HEK293 (cell line): ENCODE measurements at regions not wholly inside any gene's neighbourhood (a gene's known extent, or its start where the extent isn't known, plus 50 kb on each side); places are given as distances from the start of the nearest gene placed in this dataset.
A peak's percentile ranks its signal among the peaks of the same experiment; 100 is the strongest.

Experiments
- CTCF ChIA-PET: fragments of 350-600 bp; formaldehyde crosslinking; extraction: SDS; loops from one replicate; lab custom pipeline; 2021; ENCODE audit warnings: antibody characterized with exemption; lab: Yijun Ruan, JAX
- POLR2A ChIA-PET: fragments of 300-600 bp; formaldehyde crosslinking; extraction: SDS; loops from one replicate; lab custom pipeline; 2020; ENCODE audit warnings: antibody characterized with exemption, inconsistent platforms; lab: Yijun Ruan, JAX
- H3K27ac ChIP-seq: fragments of 200-500 bp; sonication (Bioruptor generic); 2 replicates; pipeline ENCODE4 v1.5.1; 2014; ENCODE audit warnings: low read depth, low read length, control low read depth, inconsistent platforms; ENCODE audit errors: extremely low read depth
- H3K36me3 ChIP-seq, 2 experiments: fragments of 200-500 bp in 1 of 2; sonication (Bioruptor generic) in 1 of 2; 1 replicate in 1 of 2; 2 replicates in 1 of 2; pipeline ENCODE4 v1.5.1; 2014 to 2017; ENCODE audit warnings: inconsistent platforms in 2 of 2, low read length in 2 of 2; ENCODE audit not compliant: control insufficient read depth in 2 of 2, insufficient read depth in 1 of 2
- H3K4me1 ChIP-seq: fragments of 200-500 bp; sonication (Bioruptor generic); 2 replicates; pipeline ENCODE4 v1.5.1; 2014; ENCODE audit warnings: mild to moderate bottlenecking, low read length, inconsistent platforms; ENCODE audit not compliant: control insufficient read depth, insufficient read depth
- H3K4me3 ChIP-seq: 2 replicates; pipeline ENCODE4 v1.5.1; 2011; ENCODE audit warnings: low read depth, mild to moderate bottlenecking, control low read depth, low read length, moderate library complexity
- H3K9me3 ChIP-seq: fragments of 200-500 bp; sonication (Bioruptor generic); 2 replicates; pipeline ENCODE4 v1.5.1; 2014; ENCODE audit warnings: low read depth, low read length, inconsistent platforms; ENCODE audit not compliant: control insufficient read depth, insufficient read depth
- HIC1 ChIP-seq: fragments of 450-650 bp; formaldehyde crosslinking; IDR thresholded peaks from 2 replicates; pipeline ENCODE4 v1.5.1; 2016; ENCODE audit warnings: missing biosample characterization, missing genetic modification characterization
- HOXC10 ChIP-seq: sonication (generic); formaldehyde crosslinking; IDR thresholded peaks from 2 replicates; pipeline ENCODE4 v1.8.1; 2023; ENCODE audit warnings: mild to moderate bottlenecking, missing genetic modification reagents
- KLF9 ChIP-seq: fragments of 450-650 bp; formaldehyde crosslinking; IDR thresholded peaks from 2 replicates; pipeline ENCODE4 v1.5.1; 2016; ENCODE audit warnings: missing biosample characterization, missing genetic modification characterization, low read depth
- MYNN ChIP-seq: fragments of 450-650 bp; formaldehyde crosslinking; IDR thresholded peaks from 2 replicates; pipeline ENCODE4 v1.5.1; 2016; ENCODE audit warnings: missing biosample characterization, missing genetic modification characterization, borderline replicate concordance
- OSR2 ChIP-seq: fragments of 450-650 bp; formaldehyde crosslinking; IDR thresholded peaks from 2 replicates; pipeline ENCODE4 v1.5.1; 2016; ENCODE audit warnings: missing biosample characterization, missing genetic modification characterization
- PRDM10 ChIP-seq: fragments of 450-650 bp; formaldehyde crosslinking; IDR thresholded peaks from 2 replicates; pipeline ENCODE4 v1.5.1; 2016; ENCODE audit warnings: missing biosample characterization, missing genetic modification characterization
- RBAK ChIP-seq: fragments of 450-650 bp; formaldehyde crosslinking; IDR thresholded peaks from 2 replicates; pipeline ENCODE4 v1.5.1; 2016; ENCODE audit warnings: missing biosample characterization, missing genetic modification characterization
- TCF7L2 ChIP-seq: IDR thresholded peaks from 2 replicates; pipeline ENCODE4 v1.6.1; 2011; ENCODE audit warnings: low read depth, mild to moderate bottlenecking, inconsistent platforms, low read length, moderate library complexity, borderline replicate concordance
- ZFP3 ChIP-seq: fragments of 450-650 bp; formaldehyde crosslinking; IDR thresholded peaks from 2 replicates; pipeline ENCODE4 v1.5.1; 2016; ENCODE audit warnings: low read depth, missing biosample characterization, missing genetic modification characterization
- ZNF175 ChIP-seq: fragments of 450-650 bp; formaldehyde crosslinking; IDR thresholded peaks from 2 replicates; pipeline ENCODE4 v1.5.1; 2016; ENCODE audit warnings: missing biosample characterization, missing genetic modification characterization
- ZNF221 ChIP-seq: fragments of 450-650 bp; formaldehyde crosslinking; IDR thresholded peaks from 2 replicates; pipeline ENCODE4 v1.5.1; 2017; ENCODE audit warnings: missing biosample characterization, missing genetic modification characterization, borderline replicate concordance
- ZNF48 ChIP-seq: fragments of 450-650 bp; formaldehyde crosslinking; IDR thresholded peaks from 2 replicates; pipeline ENCODE4 v1.5.1; 2016; ENCODE audit warnings: missing biosample characterization, missing genetic modification characterization
- ZNF513 ChIP-seq: fragments of 450-650 bp; IDR thresholded peaks from 2 replicates; pipeline ENCODE4 v1.5.1; 2018; ENCODE audit warnings: missing biosample characterization, missing genetic modification characterization
- ZNF692 ChIP-seq: fragments of 450-650 bp; formaldehyde crosslinking; IDR thresholded peaks from 2 replicates; pipeline ENCODE4 v1.5.1; 2016; ENCODE audit warnings: missing biosample characterization, missing genetic modification characterization

- TF ChIP-seq KLF9 (tag by site-specific recombination) (no peak), HIC1 (tag by site-specific recombination) (no peak), HOXC10 (no peak), ZFP3 (tag by site-specific recombination) (no peak), MYNN (no peak), RBAK (no peak), ZNF221 (tag by site-specific recombination) (no peak), PRDM10 (tag by site-specific recombination) (no peak), ZNF513 (tag by site-specific recombination) (no peak)
- POLR2A ChIA-PET = no interaction called here
- H3K4me3 ChIP-seq = no peak overlapping the region
- no peak overlapping the region for H3K27ac ChIP-seq
- no peaks in the 10 kb centered on the region for H3K36me3 ChIP-seq
- CTCF ChIA-PET = no interaction called here
- H3K4me1 ChIP-seq = peaks cover 5% of the 10 kb centered on the region; the same call in 1 of the 2 replicates
- H3K9me3 ChIP-seq = no peaks in the 10 kb centered on the region
Measured at GRCh38 chr3:93746-94145, 102.8 kb upstream of the CHL1 start.

- POLR2A ChIA-PET = no interaction called here
- peaks cover 15% of the 10 kb centered on the region for H3K4me1 ChIP-seq
- H3K9me3 ChIP-seq = no peaks in the 10 kb centered on the region
- TF ChIP-seq ZNF692 (tag by site-specific recombination) (0 out of 2 replicates have a peak, but pooled peaks have one; percentile 32), OSR2 (tag by site-specific recombination) (no peak), TCF7L2 (no peak), ZNF48 (no peak), ZNF175 (no peak)
- no peaks in the 10 kb centered on the region for H3K36me3 ChIP-seq
- no peak overlapping the region for H3K27ac ChIP-seq
- no peak overlapping the region for H3K4me3 ChIP-seq
- CTCF ChIA-PET = no interaction called here
Measured at GRCh38 chr3:96259-96658, 100.3 kb upstream of the CHL1 start.
